ENCODE measurements at regions not wholly inside any gene's neighbourhood (a gene's known extent, or its start where the extent isn't known, plus 50 kb on each side); places are given as distances from the start of the nearest gene placed in this dataset.

DNA sequence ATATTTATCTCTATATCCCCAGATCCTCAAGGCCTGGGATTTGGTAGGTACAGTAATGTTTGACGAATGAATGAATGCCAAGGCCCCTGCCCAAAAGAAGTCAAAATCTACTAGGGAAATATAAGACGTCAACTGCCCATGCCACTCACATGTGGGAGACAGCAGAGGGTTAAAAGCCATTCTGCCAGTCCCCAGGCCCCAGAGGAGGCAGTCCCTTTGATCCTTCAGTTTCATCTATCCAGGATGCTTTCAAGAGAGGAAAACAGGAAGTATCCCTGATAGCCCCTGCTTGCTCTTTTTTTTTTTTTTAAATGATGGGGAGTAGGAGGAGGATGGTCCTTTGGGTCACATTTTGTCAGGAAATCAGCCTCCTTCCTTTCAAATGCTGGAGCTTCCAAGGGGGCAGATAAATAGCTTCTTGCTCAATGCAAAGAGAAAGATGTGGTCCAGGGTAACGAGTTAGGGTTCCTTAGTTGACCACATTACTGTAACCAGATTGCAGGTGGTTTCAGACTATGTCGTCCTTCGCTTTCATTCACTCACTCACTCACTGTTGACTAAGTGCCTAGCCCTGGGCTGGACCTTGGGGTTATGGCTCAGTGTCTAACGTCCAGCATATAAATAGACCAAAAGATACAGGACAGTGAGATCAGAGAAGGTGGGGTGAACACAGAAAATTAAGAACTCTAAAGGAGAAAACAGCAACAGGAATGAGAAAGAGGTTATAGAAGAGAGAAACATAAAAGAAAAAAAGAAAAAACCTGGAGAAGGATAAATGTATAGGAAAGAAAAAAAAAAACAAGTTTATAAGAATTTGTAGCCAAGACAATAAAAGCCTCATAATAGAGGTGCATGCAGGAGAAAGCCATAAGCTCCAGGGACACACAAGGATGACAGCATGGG, 64.6 kb upstream of the PIM1 start:
- no peak for DNase-seq

DNA sequence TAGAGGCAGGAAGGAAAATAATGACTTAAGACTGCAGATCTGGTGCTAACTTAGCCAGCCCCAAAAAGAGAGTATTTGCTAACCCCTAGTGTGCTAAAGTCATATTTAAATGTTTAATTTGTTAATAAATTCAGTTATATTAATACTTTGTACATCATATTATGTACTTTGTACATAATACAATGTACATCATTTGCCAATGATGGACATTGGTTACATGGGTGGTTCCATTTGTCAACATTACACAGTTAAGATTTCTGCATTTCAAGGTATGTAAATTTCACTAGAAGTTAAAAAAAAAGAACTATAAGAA, 63.9 kb upstream of the PIM1 start:
- DNase-seq: no peak

DNA sequence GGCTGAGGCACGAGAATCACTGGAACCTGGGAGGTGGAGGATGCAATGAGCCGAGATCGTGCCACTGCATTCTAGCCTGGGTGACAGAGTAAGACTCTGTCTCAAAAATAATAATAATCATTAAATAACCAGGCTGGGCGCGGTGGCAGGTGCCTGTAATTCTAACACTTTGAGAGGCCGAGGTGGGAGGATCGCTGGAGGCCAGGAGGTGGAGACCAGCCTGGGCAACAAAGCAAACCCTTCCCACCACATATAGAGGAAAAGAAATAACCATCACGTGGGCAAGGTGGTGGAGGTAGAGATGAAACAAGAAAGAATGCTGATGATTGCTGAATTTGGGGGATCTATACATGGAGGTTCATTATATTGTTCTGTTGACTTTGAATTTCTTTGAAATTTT, 63.4 kb upstream of the PIM1 start:
- no peak for DNase-seq

DNA sequence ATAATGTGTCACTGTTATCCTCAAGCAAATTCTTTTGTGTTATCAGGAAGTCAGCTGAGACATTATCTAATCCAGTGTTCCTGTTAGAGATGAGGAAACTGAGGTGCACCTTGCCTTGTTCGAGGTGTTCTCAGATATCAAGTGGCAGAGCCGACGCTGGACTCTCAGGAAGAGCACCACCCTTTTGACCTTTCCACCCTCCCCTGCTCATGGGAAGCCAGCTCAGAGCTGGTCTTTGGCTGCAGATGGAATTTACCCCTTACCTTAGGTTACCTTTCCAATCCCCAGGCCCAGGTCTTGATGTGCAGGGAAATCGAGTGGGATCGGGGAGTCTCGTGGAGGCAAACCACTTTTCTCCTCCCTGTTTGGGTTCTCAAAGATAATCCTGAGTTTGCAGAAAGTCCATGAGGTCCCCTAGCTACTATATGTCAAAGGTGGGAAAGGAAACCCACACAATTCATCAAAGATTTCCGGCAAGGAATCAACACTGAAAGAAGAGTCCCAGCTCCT, 62.9 kb upstream of the PIM1 start:
- DNase-seq: no peak

DNA sequence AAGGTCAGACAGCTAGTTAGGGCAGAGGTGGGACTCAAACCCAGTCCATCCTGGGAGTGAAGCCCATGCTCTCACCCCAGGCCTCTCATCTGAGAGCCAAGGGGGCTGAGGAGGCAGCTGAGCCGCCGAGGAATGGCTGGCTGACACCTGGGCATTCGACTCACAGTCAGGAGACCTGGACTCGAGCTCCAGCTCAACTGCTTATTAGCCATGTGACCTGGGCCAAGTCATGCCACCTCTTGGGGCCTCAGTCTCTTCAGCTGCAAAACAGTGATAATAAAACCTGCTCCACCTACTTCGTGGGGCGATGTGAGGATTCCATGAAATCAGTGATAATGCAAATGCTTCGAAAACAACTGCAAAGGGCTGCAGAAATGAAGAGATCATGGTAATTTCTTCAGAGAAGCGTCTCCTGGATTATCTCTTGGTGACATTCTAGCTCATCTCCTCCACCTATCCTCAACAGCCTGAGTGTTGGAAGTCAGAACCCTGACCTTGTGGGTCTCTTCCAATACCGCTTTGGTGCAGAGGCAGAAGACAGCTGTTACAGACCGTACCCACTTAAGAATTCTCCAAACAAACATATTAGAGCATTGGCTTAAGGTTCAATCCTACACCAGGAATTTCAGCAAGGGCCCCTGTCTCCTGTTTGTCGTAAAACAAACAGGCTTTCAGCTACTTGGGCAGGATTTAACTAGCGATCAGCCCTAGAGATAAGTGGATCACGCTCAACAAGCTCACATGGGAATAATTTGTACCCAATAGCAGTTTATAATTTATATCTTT, 60.0 kb upstream of the PIM1 start:
- no peak for DNase-seq

DNA sequence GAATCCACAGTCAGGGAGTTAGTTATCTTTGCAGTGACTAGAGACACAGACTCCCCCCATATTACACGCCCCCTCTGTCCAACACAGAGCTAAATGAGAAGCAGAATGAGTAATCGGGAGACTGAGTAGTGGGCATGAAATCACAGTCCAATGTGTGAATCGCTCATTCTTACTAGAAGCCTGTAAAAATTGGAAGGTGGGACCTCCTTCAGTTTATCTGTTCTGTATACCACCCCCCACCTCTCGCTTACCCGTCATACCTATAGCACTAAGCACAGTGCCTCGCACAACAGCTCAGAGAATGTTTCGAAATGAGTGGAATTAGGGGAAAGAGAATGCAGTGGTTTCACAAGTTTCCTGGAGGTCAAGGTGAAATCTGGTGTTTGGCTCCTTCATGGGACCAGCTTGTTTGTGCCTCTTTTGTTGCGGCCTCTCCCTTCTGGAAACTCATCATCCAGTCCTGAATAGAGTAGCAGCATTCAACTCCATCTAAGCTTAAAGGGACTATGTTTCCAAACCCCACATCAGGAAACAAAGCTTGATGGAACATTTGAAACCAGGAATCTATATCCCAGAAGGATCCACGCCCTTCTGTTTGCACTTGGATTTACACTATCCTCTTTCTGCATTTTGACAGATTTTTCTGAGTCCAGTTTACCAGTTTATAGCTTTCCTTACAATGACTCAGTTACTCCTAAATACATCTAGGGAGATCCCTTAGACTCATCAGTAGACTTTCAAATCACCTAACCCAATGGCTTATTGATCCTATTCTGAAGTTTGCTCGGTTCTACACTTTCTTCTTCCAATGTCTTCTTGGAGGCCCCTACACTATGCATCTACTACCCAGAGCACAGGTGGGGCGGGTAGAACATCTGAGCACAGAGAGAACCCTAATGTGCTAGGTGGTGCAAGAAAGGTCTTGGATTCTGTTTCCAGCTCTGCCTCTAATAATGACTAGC, 59.2 kb upstream of the PIM1 start:
- no peak for DNase-seq

DNA sequence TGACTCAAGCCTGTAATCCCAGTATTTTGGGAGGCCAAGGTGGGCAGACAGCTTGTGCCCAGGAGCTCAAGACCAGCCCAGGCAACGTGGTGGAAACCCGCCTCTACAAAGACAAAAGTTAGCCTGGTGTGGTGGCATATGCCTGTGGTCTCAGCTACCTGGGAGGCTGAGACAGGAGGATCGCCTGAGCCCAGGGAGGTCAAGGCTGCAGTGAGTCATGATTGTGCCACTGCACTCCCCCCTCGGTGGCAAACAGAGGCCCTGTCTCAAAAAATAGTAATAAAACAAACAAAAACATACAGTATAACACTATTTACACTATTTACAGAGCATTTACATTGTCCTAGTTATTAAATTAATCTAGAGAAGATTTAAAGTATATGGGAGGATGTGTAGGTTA, 56.0 kb upstream of the PIM1 start:
- DNase-seq: no peak

DNA sequence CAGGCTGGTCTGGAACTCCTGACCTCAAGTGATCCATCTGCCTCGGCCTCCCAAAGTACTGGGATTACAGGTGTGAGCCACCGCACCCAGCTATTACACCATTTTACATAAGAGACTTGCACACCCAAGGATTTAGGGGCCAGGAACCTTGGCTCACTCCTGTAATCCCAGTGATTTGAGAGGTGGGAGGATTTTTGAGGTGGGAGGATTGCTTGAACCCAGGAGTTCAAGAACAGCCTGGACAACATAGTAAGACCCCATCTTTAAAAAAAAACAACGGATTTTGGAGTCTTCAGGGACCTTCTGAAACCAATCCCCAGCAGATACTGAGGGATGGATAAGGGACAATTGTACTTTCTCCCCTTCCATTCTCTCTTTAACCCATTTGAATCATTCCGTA, 55.3 kb upstream of the PIM1 start:
- no peak for DNase-seq

DNA sequence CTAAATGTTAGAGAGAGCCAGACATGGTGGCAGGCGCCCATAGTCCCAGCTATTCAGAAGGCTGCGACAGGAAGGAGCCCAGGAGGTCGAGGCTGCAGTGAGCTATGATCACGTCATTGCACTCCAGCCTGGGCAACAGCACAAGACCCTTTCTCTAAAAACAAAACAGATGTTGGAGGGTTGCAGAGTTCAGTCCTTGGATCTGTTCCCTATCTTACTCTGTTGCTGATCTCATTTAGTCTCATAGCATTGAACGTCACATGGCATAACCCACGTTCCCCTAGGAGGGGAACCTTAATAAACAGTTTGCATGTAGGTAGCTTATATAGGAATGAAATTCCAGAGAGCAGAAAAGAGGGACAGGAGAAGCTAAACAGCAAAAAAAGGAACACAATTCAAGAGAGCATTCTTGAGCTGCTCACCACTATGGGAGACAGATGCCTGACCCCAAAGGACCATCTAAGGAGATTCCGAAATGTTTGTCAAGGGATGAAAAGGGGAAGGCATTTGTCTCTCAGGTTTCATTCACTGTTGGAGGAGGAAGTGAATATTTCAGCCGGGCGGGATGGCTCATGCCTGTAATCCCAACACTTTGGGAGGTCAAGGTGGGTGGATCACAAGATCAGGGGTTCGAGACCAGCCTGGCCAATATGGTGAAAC, 54.6 kb upstream of the PIM1 start:
- no peak for DNase-seq

DNA sequence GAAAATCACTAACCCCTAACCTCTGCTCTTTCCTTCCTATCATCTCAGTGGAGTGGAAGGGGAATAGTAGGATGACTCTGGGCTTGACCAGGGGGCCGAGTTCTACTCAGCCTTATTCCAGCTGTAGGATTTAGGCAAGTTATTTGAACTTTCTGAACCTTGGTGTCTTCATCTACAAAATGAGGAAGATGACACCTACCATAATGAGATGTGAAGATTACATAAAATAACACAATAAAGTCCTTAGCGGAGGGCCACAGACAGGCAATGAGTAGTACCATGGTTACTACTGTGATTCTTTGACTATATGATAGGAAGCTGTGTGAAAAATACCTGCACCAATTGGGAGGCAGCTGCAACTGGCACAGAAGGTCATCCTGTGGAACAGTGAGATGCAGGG, 53.6 kb upstream of the PIM1 start:
- DNase-seq: no peak

DNA sequence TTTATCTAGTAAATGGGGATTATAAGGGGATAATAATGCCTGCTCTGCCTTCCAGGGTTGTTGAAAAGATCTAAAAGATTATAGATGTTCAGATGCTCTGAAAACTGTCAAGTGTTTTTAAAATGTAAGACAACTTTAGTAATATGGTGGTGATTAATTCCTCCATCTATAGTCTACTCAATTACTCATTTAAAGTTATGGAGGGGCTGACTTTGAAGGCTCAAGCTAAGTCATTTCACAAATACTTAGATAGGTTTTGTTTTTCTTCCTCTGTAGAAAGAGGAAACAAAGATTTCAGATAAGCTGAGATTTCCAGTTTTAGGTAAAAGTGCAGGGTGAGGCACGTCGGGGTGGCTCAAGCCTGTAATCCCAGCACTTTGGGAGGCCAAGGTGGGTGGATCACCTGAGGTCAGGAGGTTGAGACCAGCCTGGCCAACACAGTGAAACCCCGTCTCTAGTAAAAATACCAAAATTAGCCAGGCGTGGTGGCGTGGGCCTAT, 50.5 kb upstream of the PIM1 start:
- no peak for DNase-seq

Measured in kidney glomerular epithelial cell (primary cell).